ENCODE measurements at regions not wholly inside any gene's neighbourhood (a gene's known extent, or its start where the extent isn't known, plus 50 kb on each side); places are given as distances from the start of the nearest gene placed in this dataset.

DNA sequence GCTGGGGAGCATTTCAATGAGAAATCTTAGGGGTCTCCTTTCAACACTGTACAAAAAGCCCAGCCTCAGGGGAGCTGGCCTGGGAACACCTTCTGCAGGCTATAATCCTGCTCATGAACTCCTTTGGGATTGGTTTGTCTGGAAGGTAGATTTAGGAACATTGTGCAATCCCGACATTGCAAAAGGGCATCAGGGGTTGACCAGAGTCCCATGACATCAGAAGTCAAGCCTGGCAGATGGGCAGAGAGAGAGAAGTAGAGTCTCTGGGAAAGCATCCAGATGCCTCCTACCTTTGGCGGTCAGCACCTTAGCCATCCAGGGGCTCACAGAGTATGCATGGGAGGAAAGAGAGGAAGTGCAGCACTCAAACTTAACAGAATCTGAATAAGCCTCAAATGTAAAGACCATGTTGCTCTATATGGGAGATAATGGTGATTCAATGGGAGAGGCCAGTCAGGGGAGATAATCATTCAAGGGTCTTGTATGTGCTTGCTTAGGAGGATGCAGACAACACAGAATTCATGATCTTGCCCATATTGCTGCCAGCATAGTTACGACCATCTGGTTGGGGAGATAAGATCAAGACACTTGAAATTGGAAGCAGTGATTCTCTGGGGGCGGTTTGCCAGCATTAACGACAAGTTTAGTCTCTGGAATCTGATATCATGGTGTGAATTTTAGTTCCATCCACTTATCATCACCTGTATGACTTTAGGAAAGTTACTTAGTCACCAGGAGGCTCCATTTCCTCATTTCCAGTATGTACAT, 58.3 kb upstream of the UPP2 start:
- no peak for TF ChIP-seq POLR2A (IDR thresholded peaks at IDR 0.05)
- TF ChIP-seq, protein P1, sequence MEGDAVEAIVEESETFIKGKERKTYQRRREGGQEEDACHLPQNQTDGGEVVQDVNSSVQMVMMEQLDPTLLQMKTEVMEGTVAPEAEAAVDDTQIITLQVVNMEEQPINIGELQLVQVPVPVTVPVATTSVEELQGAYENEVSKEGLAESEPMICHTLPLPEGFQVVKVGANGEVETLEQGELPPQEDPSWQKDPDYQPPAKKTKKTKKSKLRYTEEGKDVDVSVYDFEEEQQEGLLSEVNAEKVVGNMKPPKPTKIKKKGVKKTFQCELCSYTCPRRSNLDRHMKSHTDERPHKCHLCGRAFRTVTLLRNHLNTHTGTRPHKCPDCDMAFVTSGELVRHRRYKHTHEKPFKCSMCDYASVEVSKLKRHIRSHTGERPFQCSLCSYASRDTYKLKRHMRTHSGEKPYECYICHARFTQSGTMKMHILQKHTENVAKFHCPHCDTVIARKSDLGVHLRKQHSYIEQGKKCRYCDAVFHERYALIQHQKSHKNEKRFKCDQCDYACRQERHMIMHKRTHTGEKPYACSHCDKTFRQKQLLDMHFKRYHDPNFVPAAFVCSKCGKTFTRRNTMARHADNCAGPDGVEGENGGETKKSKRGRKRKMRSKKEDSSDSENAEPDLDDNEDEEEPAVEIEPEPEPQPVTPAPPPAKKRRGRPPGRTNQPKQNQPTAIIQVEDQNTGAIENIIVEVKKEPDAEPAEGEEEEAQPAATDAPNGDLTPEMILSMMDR (IDR thresholded peaks at IDR 0.05) = no peak
